H9 (cell line): ENCODE measurements at regions not wholly inside any gene's neighbourhood (a gene's known extent, or its start where the extent isn't known, plus 50 kb on each side); places are given as distances from the start of the nearest gene placed in this dataset.

Experiments used
- DNase-seq: peaks from one replicate; pipeline ENCODE4 v3.0.0-alpha.2; 2017
- H2AFZ ChIP-seq: one replicate; pipeline ENCODE4 v1.6.1; 2013; ENCODE audit warnings: mild to moderate bottlenecking, low read length, control low read depth, moderate library complexity
- H2AK5ac ChIP-seq: 2 replicates; pipeline ENCODE4 v1.6.1; 2013; ENCODE audit warnings: low read length, control low read depth, mixed read lengths; ENCODE audit not compliant: insufficient read length
- H2BK120ac ChIP-seq: one replicate; pipeline ENCODE4 v1.6.1; 2013; ENCODE audit warnings: low read depth, mild to moderate bottlenecking, low read length, control low read depth, inconsistent platforms; ENCODE audit not compliant: poor library complexity, severe bottlenecking
- H2BK12ac ChIP-seq: 2 replicates; pipeline ENCODE4 v1.6.1; 2013; ENCODE audit warnings: low read length, control low read depth, mixed read lengths, low read depth; ENCODE audit not compliant: insufficient read length
- H2BK15ac ChIP-seq: 2 replicates; pipeline ENCODE4 v1.6.1; 2013; ENCODE audit warnings: low read depth, low read length, control low read depth
- H2BK20ac ChIP-seq: one replicate; pipeline ENCODE4 v1.6.1; 2013; ENCODE audit warnings: low read depth, mild to moderate bottlenecking, low read length, control low read depth, inconsistent platforms; ENCODE audit not compliant: poor library complexity, severe bottlenecking
- H2BK5ac ChIP-seq: 2 replicates; pipeline ENCODE4 v1.6.1; 2013; ENCODE audit warnings: low read length, control low read depth, mixed read lengths; ENCODE audit not compliant: insufficient read length
- H3K14ac ChIP-seq: 2 replicates; pipeline ENCODE4 v1.6.1; 2013; ENCODE audit warnings: low read length, control low read depth; ENCODE audit not compliant: insufficient read depth
- H3K18ac ChIP-seq: 2 replicates; pipeline ENCODE4 v1.6.1; 2013; ENCODE audit warnings: low read depth, mild to moderate bottlenecking, mixed read lengths, low read length, control low read depth; ENCODE audit not compliant: insufficient read length
- H3K23ac ChIP-seq: 2 replicates; pipeline ENCODE4 v1.6.1; 2013; ENCODE audit warnings: low read length, control low read depth, mixed read lengths, low read depth; ENCODE audit not compliant: insufficient read length
- H3K23me2 ChIP-seq: 2 replicates; pipeline ENCODE4 v1.6.1; 2013; ENCODE audit warnings: low read depth, mild to moderate bottlenecking, mixed read lengths, low read length, control low read depth; ENCODE audit not compliant: insufficient read length, poor library complexity, severe bottlenecking
- H3K27ac ChIP-seq: 2 replicates; pipeline ENCODE4 v1.5.1; 2013; ENCODE audit warnings: low read length, control low read depth, mixed read lengths, low read depth; ENCODE audit not compliant: insufficient read length
- H3K27me3 ChIP-seq: 2 replicates; pipeline ENCODE4 v1.6.1; 2013; ENCODE audit warnings: low read length, control low read depth, inconsistent platforms; ENCODE audit not compliant: insufficient read depth
- H3K4ac ChIP-seq: 2 replicates; pipeline ENCODE4 v1.6.1; 2013; ENCODE audit warnings: low read depth, mild to moderate bottlenecking, control low read depth, inconsistent platforms, low read length, moderate library complexity
- H3K4me1 ChIP-seq: 2 replicates; pipeline ENCODE4 v1.6.1; 2013; ENCODE audit warnings: low read length, control low read depth, inconsistent platforms; ENCODE audit not compliant: insufficient read depth
- H3K4me2 ChIP-seq: 2 replicates; pipeline ENCODE4 v1.6.1; 2013; ENCODE audit warnings: low read length, control low read depth, mixed read lengths; ENCODE audit not compliant: insufficient read length, insufficient read depth
- H3K56ac ChIP-seq: 2 replicates; pipeline ENCODE4 v1.6.1; 2013; ENCODE audit warnings: low read depth, mild to moderate bottlenecking, mixed read lengths, low read length, control low read depth; ENCODE audit not compliant: insufficient read length
- H3K79me1 ChIP-seq: 2 replicates; pipeline ENCODE4 v1.6.1; 2013; ENCODE audit warnings: low read depth, mild to moderate bottlenecking, moderate library complexity, low read length, control low read depth, inconsistent platforms; ENCODE audit not compliant: insufficient read depth, poor library complexity, severe bottlenecking
- H3K79me2 ChIP-seq: 2 replicates; pipeline ENCODE4 v1.6.1; 2013; ENCODE audit warnings: low read length, control low read depth, inconsistent platforms; ENCODE audit not compliant: insufficient read depth
- H3K9ac ChIP-seq: 2 replicates; pipeline ENCODE4 v1.6.1; 2013; ENCODE audit warnings: low read length, control low read depth, mixed read lengths; ENCODE audit not compliant: insufficient read length; ENCODE audit errors: extremely low read depth
- H3K9me3 ChIP-seq: one replicate; pipeline ENCODE4 v1.6.1; 2013; ENCODE audit warnings: low read depth, low read length, inconsistent platforms; ENCODE audit not compliant: control insufficient read depth
- H3T11ph ChIP-seq: one replicate; pipeline ENCODE4 v1.6.1; 2013; ENCODE audit warnings: mild to moderate bottlenecking, low read length, control low read depth, inconsistent platforms
- H4K20me1 ChIP-seq: one replicate; pipeline ENCODE4 v1.6.1; 2013; ENCODE audit not compliant: control insufficient read depth, insufficient read length, insufficient read depth
- H4K5ac ChIP-seq: 2 replicates; pipeline ENCODE4 v1.6.1; 2013; ENCODE audit warnings: low read depth, mild to moderate bottlenecking, mixed read lengths, low read length, control low read depth; ENCODE audit not compliant: insufficient read length
- H4K8ac ChIP-seq: replicated peaks from 2 replicates; pipeline ENCODE4 v1.6.1; 2013; ENCODE audit warnings: low read length, control low read depth, mixed read lengths, low read depth; ENCODE audit not compliant: insufficient read length
- H4K91ac ChIP-seq: 2 replicates; pipeline ENCODE4 v1.6.1; 2013; ENCODE audit warnings: low read depth, mild to moderate bottlenecking, moderate library complexity, mixed read lengths, low read length, control low read depth; ENCODE audit not compliant: insufficient read length
- H3K27ac Mint-ChIP-seq, 3 experiments: 2 replicates in 2 of 3; 3 replicates in 1 of 3; pipeline ENCODE4 v1.8.0; 2020 to 2021; ENCODE audit warnings: mixed read lengths in 3 of 3, mild to moderate bottlenecking in 1 of 3, moderate library complexity in 1 of 3
- H3K27me3 Mint-ChIP-seq: 2 replicates; pipeline ENCODE4 v1.8.0; 2021; ENCODE audit warnings: low read depth, mild to moderate bottlenecking, moderate library complexity, mixed read lengths
- H3K36me3 Mint-ChIP-seq, 3 experiments: 2 replicates in 2 of 3; 3 replicates in 1 of 3; pipeline ENCODE4 v1.8.0; 2020 to 2021; ENCODE audit warnings: low read depth in 3 of 3, mixed read lengths in 3 of 3; ENCODE audit not compliant: insufficient read depth in 1 of 3
- H3K4me1 Mint-ChIP-seq, 2 experiments: 2 replicates each; pipeline ENCODE4 v1.8.0; 2020; ENCODE audit warnings: mixed read lengths in 2 of 2
- H3K4me3 Mint-ChIP-seq, 2 experiments: 2 replicates in 1 of 2; 3 replicates in 1 of 2; pipeline ENCODE4 v1.8.0; 2020 to 2021; ENCODE audit warnings: mild to moderate bottlenecking in 2 of 2, mixed read lengths in 2 of 2, moderate library complexity in 1 of 2
- H3K9me3 Mint-ChIP-seq, 2 experiments: 2 replicates in 1 of 2; 3 replicates in 1 of 2; pipeline ENCODE4 v1.8.0; 2020; ENCODE audit warnings: mild to moderate bottlenecking in 2 of 2, mixed read lengths in 2 of 2, moderate library complexity in 1 of 2
- TF ChIP-seq, protein P1 (sequence below): fragments of 200-600 bp; sonication (generic); conservative IDR thresholded peaks from 3 replicates; pipeline ENCODE4 v1.8.0; 2021; ENCODE audit warnings: antibody characterized with exemption, mild to moderate bottlenecking

DNA sequence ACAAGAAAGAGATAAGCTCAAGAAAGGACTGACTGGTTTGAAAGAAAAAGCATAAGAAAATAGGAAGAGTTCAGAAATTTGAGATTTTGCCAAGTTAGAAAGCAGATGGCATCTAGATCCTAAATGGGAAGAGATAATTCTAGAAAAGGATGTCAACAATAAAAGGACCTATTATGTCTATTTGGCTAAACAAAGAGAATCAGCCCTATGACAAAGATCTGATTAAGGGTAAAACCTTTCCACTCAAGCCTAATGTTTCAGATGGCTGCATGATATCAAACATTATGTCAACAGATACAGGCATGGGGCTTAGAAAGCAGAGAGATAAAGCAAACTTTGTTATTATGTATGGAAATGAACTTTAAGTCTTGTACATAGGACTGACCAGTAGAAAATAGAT lies 465.0 kb upstream of the TRIB2 start:
- Histone ChIP-seq H3K9me3 (no peaks in the 10 kb centered on the region), H3K4me2 (no peak overlapping the region), H3K4me1 (no peaks in the 10 kb centered on the region; the same call in 1 of the 2 replicates), H2AK5ac (no peak overlapping the region), H2BK20ac (no peak overlapping the region), H3K18ac (no peak overlapping the region), H4K91ac (no peak overlapping the region), H3K27ac (no peak overlapping the region), H3K23ac (no peak overlapping the region), H4K20me1 (no peaks in the 10 kb centered on the region), H2BK15ac (no peak overlapping the region), H3K79me1 (no peaks in the 10 kb centered on the region), H3K56ac (no peak overlapping the region), H4K8ac (no peak overlapping the region), H3K14ac (no peak overlapping the region), H4K5ac (no peak overlapping the region), H3T11ph (no peak overlapping the region), H3K27me3 (no peaks in the 10 kb centered on the region), H3K79me2 (no peaks in the 10 kb centered on the region), H3K4ac (no peak overlapping the region), H2BK5ac (no peak overlapping the region), H3K23me2 (no peaks in the 10 kb centered on the region), H2BK12ac (no peak overlapping the region), H2BK120ac (no peak overlapping the region), H2AFZ (no peak overlapping the region), H3K9ac (no peak overlapping the region)
- TF ChIP-seq, protein P1, sequence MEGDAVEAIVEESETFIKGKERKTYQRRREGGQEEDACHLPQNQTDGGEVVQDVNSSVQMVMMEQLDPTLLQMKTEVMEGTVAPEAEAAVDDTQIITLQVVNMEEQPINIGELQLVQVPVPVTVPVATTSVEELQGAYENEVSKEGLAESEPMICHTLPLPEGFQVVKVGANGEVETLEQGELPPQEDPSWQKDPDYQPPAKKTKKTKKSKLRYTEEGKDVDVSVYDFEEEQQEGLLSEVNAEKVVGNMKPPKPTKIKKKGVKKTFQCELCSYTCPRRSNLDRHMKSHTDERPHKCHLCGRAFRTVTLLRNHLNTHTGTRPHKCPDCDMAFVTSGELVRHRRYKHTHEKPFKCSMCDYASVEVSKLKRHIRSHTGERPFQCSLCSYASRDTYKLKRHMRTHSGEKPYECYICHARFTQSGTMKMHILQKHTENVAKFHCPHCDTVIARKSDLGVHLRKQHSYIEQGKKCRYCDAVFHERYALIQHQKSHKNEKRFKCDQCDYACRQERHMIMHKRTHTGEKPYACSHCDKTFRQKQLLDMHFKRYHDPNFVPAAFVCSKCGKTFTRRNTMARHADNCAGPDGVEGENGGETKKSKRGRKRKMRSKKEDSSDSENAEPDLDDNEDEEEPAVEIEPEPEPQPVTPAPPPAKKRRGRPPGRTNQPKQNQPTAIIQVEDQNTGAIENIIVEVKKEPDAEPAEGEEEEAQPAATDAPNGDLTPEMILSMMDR = no peak
- Mint-ChIP-seq H3K4me3 (no peak overlapping the region), H3K4me1 (peaks cover 18 to 19% of the 10 kb centered on the region in 2 experiments), H3K27me3 (no peaks in the 10 kb centered on the region), H3K9me3 (no peaks in the 10 kb centered on the region), H3K36me3 (no peaks in the 10 kb centered on the region), H3K27ac (no peak overlapping the region)
- DNase-seq = no peak
